ENCODE measurements at regions not wholly inside any gene's neighbourhood (a gene's known extent, or its start where the extent isn't known, plus 50 kb on each side); places are given as distances from the start of the nearest gene placed in this dataset.
"Not testable (repeated sequence)": the region's sequence is repeated elsewhere in the genome, so short reads cannot be mapped to it uniquely, and the experiment has no call there.

DNA sequence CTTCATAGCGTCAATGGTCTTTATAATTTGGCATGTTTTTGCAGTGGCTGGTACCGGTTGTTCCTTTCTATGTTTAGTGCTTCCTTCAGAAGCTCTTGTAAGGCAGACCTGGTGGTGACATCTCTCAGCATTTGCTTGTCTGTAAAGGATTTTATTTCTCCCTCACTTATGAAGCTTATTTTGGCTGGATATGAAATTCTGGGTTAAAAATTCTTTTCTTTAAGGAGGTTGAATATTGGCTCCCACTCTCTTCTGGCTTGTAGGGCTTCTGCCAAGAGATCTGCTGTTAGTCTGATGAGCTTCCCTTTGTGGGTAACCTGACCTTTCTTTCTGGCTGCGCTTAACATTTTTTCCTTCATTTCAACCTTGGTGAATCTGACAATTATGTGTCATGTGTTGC lies 250.0 kb upstream of the CTNNB1 start:
- DNase-seq = not testable (repeated sequence)

DNA sequence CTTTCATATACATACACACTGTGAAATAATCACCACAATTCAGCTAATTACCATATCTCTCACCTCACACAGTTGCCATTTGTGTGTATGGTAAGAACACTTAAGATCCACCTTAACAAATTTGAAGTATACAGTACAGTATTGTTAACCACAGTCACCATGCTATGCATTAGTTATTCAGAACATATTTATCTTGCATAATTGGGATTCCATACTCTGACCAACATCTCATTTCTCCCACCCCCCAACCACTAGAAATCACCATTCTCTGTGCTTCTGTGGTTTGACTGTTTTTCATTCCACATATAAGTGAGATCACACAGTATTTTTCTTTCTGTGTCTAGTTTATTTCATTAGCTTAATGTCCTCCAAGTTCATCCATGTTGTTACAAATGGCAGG lies 247.7 kb upstream of the CTNNB1 start:
- no peak for DNase-seq

DNA sequence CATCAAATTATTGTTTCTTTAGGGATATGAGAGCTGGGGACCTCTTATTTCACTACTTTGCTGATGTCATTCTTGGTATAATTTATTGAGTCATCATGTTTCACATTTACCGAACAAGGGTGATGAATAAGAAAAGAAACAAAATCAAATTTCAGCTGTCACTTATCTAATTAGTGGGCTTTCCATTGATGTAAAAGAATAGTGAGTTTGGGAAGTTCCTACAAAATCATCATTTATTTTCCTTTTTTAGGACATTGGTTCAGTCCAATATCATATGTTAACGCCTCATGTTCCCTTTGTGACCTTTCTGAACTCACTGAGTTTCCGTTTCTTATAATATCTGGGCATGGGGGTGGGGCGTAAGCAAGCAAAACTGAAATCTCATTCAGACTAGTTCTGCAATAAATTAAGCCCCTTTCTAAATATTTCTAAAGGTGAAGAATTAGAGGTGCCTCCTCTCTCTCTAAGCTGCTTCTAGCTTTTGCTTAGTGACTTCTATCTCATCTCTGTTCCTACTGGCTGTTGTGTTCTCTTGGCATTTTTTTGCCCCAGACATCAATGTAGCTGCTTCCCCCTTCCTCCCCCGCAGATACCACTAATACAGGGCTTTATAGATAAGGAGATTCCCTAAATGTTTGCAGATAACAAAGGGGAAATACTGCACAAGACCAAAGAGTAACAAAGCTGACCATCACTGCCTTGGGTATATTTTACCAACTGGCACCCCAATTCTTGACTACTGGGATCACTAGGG lies 238.0 kb upstream of the CTNNB1 start:
- DNase-seq = no peak

DNA sequence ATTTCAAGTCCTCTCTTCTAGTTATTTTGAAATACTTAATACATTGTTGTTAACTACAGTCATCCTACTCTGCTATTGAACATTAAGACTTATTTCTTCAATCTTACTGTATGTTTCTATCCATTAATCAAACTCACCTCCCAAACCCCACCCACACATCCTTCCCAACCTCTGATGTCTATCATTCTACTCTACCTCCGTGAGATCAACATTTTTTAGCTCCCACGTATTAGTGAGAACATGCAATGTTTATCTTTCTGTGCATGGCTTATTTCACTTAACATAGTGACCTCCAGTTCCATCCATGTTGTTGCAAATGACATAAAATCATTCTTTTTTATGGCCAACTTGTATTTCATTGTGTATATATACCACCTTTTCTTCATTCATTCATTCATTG lies 236.6 kb upstream of the CTNNB1 start:
- no peak for DNase-seq

DNA sequence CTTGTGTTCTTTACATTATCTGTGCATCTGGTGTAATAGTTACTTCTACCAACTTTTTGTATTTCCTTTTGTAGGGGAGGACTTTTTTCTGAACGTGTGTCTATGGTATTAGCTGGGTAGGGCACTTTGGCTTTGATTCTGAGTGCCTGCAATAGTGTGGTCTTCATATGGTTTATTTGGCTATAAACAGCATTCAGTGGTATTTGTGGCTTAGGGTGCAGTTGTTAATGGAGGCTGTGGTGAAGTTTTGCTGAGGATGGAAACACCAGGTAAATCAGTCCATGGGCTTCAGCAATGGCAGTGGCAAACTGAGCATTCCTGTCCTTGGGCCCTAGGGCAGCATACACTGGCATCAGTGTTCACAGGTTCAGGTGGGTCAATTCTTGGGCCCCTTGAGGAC lies 230.6 kb upstream of the CTNNB1 start:
- DNase-seq = no peak

DNA sequence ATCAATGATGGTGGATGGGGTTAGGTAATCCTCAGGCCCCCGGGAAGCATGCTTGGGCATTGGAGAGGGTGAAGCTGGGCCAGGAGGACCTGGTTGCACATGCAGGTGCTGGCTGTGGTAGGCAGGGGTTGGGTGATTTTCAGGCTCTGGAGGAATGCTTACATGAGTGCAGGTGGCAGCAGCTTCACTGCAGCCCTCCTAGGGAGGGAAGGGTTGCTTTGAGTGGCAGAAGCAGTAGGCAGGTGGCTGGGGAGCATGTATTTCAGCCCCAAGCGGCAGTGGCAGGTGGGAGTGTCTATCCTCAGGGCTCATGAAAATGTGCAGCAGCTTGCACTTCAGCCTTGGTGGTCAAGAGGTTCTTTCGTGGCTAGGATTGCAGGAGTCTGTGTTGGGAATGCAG lies 230.0 kb upstream of the CTNNB1 start:
- no peak for DNase-seq

DNA sequence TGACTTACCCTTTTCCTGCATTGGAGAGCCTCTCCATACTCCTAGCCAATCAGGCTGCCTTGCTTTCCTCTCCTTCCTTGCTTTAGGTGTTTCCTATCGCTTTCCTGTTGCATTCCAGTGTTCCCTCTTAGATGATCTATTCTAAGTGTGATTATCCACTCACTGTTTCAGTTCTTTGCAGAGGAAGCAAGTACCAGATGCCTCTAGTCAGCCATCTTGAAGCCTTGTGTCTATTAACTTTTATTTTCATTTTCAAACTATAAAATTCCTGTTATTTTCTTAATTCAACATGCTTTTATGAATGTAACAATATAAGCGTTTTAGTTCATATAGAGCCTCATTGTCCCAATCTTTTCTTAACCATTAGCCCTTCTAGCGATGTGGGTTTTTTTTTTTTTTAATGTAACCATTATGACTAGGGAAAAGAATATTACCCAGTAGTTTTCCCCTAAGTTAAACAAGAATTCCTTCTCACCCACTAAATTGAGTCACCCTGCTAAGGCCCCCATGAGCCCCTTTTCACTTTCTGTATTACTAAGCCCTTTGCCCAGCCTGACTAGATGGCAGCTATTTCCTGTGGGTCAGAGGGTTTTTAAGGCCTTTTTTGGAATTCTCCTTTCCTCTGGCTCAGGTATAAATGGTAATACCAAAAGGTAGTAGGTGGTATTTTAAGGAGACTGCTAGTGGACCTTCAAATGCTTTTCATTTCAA lies 229.4 kb upstream of the CTNNB1 start:
- DNase-seq = no peak

DNA sequence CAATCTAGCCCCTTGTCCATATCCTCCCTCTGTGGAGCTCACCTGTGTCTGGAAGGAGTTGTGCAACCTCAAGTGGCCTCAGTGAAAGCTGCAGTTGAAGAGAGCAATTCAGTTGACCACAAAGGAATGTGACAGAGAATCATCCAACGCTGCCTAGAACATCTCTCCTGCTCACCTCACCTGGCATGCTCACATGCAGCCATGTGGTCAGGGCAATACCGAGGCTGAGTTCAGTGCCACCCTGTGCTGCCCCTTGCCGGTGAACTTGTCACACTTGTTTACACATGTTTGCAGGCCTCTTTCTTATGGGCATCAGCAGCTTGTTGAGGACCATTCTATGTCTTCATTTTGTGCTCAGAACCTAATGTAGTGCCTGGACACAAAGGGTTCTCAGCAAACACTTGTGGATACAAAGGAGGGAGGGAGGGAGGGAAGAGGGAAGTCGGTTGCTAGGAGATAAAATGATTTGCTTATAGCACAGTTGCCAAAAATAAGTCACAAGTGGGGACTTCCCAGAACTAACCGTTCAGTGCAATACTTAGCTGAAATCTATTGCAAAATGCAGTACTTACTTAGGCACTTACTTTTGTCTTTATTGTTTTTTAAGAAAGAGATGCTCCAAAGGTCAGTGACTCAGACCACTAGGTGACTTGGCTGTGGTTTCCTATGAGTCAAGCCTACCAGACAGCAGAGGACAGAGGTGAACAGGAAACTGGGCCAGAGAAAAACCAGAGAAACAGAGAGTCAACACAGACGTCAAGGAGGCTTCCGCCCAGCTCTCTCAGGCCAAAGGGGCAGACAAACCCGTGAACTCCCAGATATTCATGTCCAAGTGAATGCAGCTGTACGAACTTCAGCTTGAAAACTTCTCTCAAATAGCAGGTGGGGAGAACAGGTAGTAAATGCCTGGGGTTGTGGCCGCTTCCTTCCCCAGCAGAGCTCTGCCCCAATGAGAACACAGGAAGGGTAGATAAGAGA lies 227.8 kb upstream of the CTNNB1 start:
- no peak for DNase-seq

DNA sequence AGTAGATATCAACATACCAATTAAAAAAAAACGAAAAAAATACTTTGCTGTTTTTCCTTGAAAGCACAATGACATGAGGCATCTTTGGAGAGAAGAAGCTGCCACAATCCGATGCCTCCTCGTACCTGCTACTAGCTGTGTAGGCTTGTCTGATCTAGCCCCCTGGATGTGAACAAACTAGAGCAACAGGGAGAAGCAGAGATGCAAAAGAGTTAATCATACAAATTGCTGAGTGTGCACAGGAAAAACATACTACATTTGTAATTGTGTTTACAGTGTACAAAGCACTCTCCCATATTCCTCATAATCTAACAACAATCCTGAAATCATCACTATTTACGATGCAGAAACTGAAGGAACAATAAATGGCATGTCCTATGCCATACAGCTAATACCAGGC lies 227.0 kb upstream of the CTNNB1 start:
- DNase-seq = no peak

DNA sequence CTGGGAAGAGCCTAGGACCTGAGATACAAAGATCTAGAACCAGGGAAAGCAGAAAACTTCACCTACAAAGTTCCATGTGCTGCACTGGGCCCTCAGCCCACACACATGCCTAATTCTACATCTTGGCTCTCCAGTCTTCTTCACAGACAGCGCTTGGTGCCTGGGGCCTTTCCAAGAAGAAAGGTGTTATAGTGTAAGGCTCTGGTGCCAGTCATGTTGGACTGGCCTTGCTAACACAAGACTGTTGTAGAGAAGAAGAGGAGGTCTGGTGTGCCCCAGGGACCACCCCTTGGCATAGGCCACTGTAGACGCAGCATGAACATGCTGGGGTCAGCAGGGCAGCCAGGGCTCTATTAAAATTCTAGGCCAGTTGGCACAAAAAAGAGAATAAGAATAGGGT lies 226.2 kb upstream of the CTNNB1 start:
- DNase-seq = no peak

DNA sequence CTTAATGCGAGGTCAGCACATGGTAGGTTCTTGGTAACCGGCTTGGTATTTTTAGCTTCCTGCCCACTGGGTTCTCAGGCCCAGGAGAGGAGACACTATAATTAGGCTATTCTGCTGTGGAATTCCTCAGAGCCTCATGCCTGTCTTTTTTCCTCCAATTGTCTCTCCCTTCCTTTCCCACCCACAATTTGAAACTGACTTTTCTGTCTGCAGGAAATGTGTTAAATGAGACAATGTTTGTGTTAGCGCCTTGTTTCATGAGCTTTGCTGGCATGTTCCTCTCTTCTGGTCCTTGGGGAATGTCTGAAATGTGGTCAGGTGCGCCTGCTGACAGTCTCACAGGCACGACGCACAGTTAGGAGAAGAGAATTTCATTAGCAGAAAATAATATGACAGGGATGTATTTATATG lies 223.6 kb upstream of the CTNNB1 start:
- DNase-seq = no peak

DNA sequence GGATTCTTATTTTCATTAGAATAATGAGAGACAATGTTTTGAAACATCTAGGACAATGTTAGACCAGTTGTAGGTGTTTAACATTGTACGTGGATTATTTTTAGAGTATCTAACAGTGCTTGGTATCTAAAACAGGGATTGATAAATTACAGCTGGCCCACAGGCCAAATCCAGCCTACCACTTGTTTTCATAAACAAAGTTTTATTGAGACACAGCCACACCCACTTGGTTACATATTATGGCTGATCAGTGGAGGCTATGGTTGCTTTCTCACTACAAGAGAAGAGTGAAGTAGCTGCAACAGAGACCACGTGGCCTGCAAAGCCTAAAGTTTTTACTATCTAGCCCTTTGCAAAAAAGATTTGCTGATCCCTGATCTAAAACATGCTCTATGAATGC lies 223.1 kb upstream of the CTNNB1 start:
- no peak for DNase-seq

DNA sequence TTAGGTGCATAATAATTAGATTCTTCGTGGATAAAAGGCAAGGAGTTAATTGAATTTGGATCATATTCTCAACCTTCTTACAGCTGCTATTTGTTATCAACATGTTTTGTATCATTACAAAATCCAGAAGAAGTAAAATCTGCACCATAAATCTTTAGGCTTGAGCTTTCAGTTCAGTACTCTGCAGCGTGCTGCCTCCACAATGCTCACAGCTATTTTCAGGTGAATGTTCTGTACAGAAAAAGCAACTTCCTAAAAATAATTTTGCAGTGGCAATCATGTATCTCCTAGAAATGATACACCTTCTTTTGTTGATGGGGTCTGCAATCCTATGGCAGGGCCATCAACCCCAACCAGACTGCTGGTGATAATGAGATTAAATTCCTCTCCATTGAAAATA lies 220.9 kb upstream of the CTNNB1 start:
- no peak for DNase-seq

DNA sequence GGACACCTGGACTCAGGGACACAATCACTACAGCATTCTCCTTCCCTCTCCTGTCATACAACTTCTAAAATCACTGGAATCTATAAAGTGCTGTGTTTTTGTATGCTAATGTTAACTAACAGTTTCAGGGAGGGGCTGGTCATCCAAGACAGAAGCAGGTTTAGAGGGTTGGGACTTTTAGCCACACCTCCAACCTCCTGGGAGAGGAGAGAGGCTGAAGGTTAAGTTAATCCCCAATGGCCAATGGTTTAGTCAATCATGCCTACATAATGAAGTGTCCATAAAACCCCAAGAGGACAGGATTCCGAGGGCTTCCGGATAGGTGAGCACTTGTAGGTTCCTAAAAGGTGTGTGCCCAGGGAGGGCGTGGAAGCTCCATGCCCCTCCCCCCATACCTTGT lies 219.3 kb upstream of the CTNNB1 start:
- no peak for DNase-seq

DNA sequence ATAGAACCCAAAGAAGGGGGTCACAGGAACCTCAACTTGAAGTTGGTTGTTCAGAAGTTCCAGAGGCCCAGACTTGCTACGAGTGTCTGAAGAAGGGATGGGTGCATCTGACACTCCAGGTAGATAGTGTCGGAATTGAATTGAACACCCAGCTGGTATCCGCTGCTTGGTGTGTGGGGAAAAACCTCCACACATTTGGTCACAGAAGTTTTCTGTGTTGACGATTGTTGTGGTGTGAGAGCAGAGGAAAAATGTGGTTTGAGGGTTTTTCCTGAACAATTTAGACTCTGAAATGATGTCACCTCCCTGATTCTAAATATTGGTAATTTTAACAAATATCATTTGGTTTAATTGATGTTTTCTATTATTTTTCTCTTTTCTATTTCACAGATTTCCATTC lies 218.8 kb upstream of the CTNNB1 start:
- DNase-seq = no peak

DNA sequence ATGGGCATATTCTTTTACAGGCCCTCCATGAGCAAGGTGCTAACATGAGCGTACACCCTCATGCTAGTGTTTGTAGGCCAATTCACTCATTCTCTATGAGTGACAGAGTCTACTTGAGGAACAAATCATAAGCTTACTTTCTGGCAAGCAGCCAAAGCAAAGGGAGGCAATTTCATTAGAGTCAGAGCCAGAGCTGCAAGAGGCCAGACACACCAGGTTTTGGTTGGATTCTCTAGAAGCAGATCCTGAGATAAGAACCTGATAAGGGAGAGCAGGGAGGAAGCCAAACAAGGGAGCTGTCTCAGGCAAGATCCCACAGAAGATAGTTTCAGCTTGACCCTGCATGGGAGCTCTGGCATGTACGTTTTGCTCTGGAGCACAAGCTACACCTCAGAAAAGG lies 214.1 kb upstream of the CTNNB1 start:
- DNase-seq = no peak

DNA sequence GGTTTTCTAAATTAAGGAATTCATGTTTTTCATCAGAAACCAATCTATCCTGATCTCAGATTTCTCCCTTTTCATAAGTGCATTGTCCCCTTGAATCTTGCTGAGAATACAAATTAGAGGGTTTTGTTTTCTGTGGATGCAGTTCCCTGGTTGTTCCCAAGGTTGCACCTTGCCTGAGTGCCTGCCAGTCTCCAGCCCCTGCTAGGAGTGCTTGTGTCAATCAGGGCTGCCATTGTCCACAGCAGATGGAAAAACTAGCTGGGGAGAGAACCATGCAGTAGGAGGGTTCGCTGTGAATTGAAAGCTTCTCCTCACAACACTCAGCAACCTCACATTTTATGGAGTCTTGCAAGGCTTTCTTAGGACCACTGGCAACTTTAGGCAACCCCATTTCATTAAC lies 210.8 kb upstream of the CTNNB1 start:
- DNase-seq = no peak

DNA sequence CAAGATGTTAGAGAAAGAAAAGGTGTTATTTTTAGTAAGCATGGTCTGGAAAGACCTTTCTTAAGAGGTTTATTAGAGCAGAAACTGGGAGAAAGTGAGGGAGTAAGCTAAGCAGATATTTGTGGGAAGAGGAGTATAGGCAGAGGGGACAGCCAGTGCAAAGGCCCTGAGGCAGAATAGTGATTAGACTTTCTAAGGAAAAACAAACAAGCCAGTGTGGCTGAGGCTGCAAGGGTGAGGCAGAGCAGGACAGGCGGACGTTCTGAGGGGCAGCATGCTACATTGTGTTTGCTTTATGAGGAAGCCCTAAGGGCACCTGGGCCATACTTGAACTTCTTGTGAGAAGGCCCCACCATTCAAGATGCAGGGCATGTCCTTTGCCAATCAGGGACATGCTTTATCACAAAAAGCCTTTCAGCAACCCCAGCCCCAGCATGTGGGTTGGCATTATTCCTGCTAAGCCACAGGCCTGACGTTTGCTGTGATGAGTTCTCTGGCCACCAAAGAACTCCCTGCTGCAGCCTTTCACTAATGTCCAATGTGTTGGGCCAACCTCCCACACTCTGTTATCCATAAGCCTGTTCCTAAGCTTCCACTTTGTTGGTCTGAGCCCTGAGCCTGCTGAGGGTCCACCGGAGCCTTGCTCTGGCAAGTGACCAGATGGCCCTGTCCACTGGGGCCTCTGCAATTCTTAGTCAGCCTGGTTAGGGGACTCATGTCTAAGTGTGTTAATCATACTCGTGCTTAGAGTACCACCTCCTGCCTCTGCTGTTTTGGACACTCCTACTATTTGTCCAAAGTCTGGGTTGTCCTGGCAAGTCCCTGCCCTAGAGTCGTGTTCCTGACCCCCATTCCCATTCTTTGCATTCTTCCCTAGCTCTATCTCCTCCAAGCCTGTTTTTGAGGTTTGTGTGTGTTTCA lies 209.9 kb upstream of the CTNNB1 start:
- DNase-seq = no peak

DNA sequence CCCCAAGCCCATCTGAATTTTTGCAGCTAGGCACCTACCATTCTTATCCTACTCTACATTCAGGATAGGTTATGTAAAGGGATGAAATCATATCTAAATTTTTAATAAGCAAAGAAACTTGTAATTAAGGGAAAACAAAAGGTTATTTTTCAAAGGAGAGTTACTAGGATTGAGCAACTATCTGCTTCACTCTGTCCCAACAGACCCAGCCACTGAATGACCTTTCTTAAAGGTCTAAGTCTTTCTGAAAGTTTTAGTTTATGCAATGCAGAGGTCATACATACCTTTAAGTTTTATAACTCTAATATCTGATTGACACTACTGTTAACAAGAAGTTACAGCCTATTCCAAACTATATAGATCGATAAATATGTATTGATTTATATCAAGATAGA lies 209.2 kb upstream of the CTNNB1 start:
- no peak for DNase-seq

DNA sequence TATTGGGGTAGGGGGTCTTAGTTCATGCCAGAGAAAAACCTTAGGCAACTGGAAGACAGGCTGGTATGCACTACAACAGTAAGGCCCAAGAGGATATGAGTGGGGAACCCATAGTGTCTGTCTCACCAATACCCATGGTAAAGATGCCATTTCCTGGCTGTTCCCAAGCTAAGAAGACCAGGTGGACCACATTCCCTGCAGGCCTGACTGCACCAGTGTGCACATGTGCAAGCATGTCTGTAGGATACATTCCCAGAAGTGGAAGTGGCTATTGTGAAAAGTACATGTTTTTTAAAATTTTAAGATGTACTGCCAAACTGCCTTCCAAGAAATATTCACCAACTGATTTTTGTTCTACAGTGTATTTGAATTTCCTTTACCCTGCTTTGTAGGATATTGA lies 207.3 kb upstream of the CTNNB1 start:
- no peak for DNase-seq

DNA sequence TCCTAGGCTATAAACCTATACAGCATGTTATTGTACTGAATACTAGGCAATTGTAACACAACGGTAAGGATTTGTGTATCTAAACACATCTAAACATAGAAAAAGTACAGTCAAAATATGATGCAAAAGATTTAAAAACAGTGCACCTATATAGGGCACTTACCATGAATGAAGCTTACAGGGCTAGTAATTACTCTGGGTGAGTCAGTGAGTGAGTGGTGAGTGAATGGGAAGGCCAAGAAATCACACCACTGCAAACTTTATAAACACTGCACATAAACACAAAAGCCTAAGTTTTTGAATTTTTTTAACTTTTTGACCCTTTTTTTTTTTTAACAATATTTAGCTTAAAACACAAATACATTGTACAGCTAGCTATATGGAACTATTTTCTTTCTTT lies 204.7 kb upstream of the CTNNB1 start:
- DNase-seq = no peak

DNA sequence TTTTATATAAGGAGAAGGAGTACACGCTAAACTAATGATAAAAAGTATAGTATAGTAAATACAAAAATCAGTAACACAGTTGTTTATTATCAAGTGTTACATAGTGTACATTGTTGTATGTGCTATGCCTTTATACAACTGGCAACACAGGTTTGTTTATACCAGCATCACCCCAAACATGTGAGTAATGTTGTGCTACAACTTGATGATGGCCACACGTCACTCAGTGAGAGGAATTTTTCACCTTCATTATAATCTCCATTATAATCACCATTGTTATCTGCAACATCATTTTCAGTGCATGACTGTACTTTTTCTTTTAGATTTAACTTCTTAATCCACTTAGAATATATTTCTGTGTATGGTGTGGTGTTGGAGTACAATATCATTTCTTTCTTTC lies 204.0 kb upstream of the CTNNB1 start:
- DNase-seq = no peak

All from occipital lobe (tissue), 1 donor.